GM23248 (cell line): ENCODE measurements at regions not wholly inside any gene's neighbourhood (a gene's known extent, or its start where the extent isn't known, plus 50 kb on each side); places are given as distances from the start of the nearest gene placed in this dataset.

ENCODE experiments used
- DNase-seq: peaks from one replicate; pipeline ENCODE4 v3.0.0-alpha.2; 2015
- H2AFZ ChIP-seq: fragments of 200-600 bp; sonication (generic); 2 replicates; pipeline ENCODE4 v1.6.1; 2016; ENCODE audit warnings: antibody characterized with exemption
- H3F3A ChIP-seq: fragments of 200-600 bp; sonication (generic); 2 replicates; pipeline ENCODE4 v1.6.1; 2016; ENCODE audit warnings: mild to moderate bottlenecking, antibody characterized with exemption, mixed run types; ENCODE audit not compliant: insufficient read depth
- H3K27ac ChIP-seq: fragments of 200-600 bp; sonication (generic); 2 replicates; pipeline ENCODE4 v1.5.1; 2016; ENCODE audit warnings: mild to moderate bottlenecking
- H3K27me3 ChIP-seq: fragments of 200-600 bp; sonication (generic); replicated peaks from 2 replicates; pipeline ENCODE4 v1.6.1; 2016; ENCODE audit warnings: mild to moderate bottlenecking; ENCODE audit not compliant: insufficient read depth
- H3K36me3 ChIP-seq: fragments of 200-600 bp; sonication (generic); 2 replicates; pipeline ENCODE4 v1.6.1; 2016; ENCODE audit warnings: low read depth, mild to moderate bottlenecking
- H3K4me1 ChIP-seq: fragments of 200-600 bp; sonication (generic); 2 replicates; pipeline ENCODE4 v1.6.1; 2016; ENCODE audit warnings: mild to moderate bottlenecking; ENCODE audit not compliant: insufficient read depth
- H3K4me2 ChIP-seq: fragments of 200-600 bp; sonication (generic); one replicate; pipeline ENCODE4 v1.6.1; 2016; ENCODE audit warnings: mild to moderate bottlenecking; ENCODE audit not compliant: unreplicated experiment
- H3K4me3 ChIP-seq: fragments of 200-600 bp; sonication (generic); 2 replicates; pipeline ENCODE4 v1.5.1; 2016; ENCODE audit warnings: mild to moderate bottlenecking
- H3K79me2 ChIP-seq: fragments of 200-600 bp; sonication (generic); 2 replicates; pipeline ENCODE4 v1.6.1; 2016; ENCODE audit warnings: mild to moderate bottlenecking; ENCODE audit not compliant: insufficient read depth
- H3K9ac ChIP-seq: fragments of 200-600 bp; sonication (generic); 2 replicates; pipeline ENCODE4 v1.6.1; 2016; ENCODE audit warnings: mild to moderate bottlenecking
- H3K9me2 ChIP-seq: fragments of 200-600 bp; sonication (generic); 2 replicates; pipeline ENCODE4 v1.6.1; 2016; ENCODE audit warnings: mixed run types, mild to moderate bottlenecking, moderate library complexity; ENCODE audit not compliant: insufficient read depth
- H3K9me3 ChIP-seq: fragments of 200-600 bp; sonication (generic); one replicate; pipeline ENCODE4 v1.6.1; 2017; ENCODE audit warnings: low read depth
- H4K20me1 ChIP-seq: fragments of 200-600 bp; sonication (generic); 2 replicates; pipeline ENCODE4 v1.6.0; 2016; ENCODE audit not compliant: insufficient read depth
- EZH2 ChIP-seq: fragments of 200-600 bp; sonication (generic); IDR thresholded peaks from 2 replicates; pipeline ENCODE4 v1.6.1; 2018; ENCODE audit warnings: antibody characterized with exemption, mild to moderate bottlenecking; ENCODE audit not compliant: insufficient read depth, poor library complexity, severe bottlenecking
- EZH2phosphoT487 ChIP-seq: fragments of 200-600 bp; sonication (generic); IDR thresholded peaks from 2 replicates; pipeline ENCODE4 v1.6.1; 2018; ENCODE audit warnings: antibody characterized with exemption, moderate library complexity, mild to moderate bottlenecking, low read depth; ENCODE audit not compliant: insufficient read depth
- WGBS, 2 experiments: methylation state at CpG; one replicate each; pipeline ENCODE4 v1.1.6; 2015 to 2017; ENCODE audit warnings: low lambda C conversion rate in 2 of 2, low coverage in 1 of 2; ENCODE audit errors: missing lambda C conversion rate in 2 of 2; 5-methylcytosine and 5-hydroxymethylcytosine counted together
- in situ Hi-C: fragments of 300-500 bp; cut with MboI; formaldehyde crosslinking; loops from 2 replicates; pipeline ENCODE4 v1.15.0; 2020

DNA sequence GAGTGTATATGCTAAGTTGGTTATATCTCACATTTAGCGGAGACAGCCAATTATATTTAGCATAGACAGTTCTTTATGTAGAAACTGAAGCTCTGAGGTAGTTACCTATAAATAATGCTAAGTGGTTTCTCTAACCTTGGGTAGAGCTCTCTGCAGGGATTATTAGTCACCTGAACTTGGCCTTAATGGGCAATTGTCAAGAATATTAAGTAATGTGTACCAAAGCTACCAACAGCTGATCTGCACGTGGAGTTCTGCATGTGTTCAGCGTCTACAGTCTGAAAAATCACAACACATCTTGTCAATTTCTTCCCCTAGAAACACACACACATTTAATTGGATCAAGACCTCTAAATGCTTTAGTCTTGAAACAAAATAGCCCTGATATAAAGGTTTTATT, 740.6 kb upstream of the FAM241A start:
- H3K4me2 ChIP-seq = no peak overlapping the region
- H3K9ac ChIP-seq = no peak overlapping the region
- no peaks in the 10 kb centered on the region for H3K9me2 ChIP-seq
- DNase-seq = no peak
- no peaks in the 10 kb centered on the region for H3K79me2 ChIP-seq
- WGBS, 2 experiments = 67 to 72% methylated on average over 3 of the region's 3 CpGs
- H3K9me3 ChIP-seq = no peaks in the 10 kb centered on the region
- H2AFZ ChIP-seq = no peak overlapping the region
- no peak overlapping the region for H3K27ac ChIP-seq
- no peaks in the 10 kb centered on the region for H3K36me3 ChIP-seq
- no peaks in the 10 kb centered on the region for H3K27me3 ChIP-seq
- TF ChIP-seq EZH2 = no peak
- TF ChIP-seq EZH2phosphoT487 = no peak
- no peaks in the 10 kb centered on the region for H4K20me1 ChIP-seq
- peaks cover 12% of the 10 kb centered on the region for H3K4me1 ChIP-seq
- H3K4me3 ChIP-seq = no peak overlapping the region
- in situ Hi-C loops = no loop called here
- peaks cover 12% of the 10 kb centered on the region; the same call in 1 of the 2 replicates for H3F3A ChIP-seq

DNA sequence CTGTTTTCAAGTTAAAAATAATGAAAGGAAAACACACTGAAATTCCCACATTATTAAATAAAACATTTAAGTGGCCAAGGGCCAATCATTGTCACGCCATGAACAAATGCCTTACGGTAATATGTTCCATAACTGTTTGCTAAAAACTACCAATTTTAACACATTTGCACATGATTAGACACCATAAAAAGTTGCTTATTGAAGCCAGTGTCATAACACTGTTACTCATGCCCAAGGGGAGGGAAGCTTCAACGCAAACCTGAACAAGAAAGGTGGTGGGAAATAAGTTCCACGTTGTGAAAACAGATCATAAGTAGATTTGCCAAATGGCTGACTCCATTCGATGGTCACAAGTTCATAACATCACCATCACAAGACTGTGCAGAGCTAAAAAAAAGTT, 739.3 kb upstream of the FAM241A start:
- 17 to 20% methylated on average over 5 of the region's 5 CpGs for WGBS, 2 experiments
- peak; percentile 33 for DNase-seq
- H3K36me3 ChIP-seq = no peaks in the 10 kb centered on the region
- peaks cover under 1% of the 10 kb centered on the region; the same call in 1 of the 2 replicates for H3K4me1 ChIP-seq
- H3K4me2 ChIP-seq = no peak overlapping the region
- no peak overlapping the region for H3K4me3 ChIP-seq
- no peaks in the 10 kb centered on the region for H3K27me3 ChIP-seq
- no peak overlapping the region for H3K27ac ChIP-seq
- H4K20me1 ChIP-seq = no peaks in the 10 kb centered on the region
- in situ Hi-C loops = no loop called here
- H3F3A ChIP-seq = peaks cover 4% of the 10 kb centered on the region; the same call in 1 of the 2 replicates
- no peaks in the 10 kb centered on the region for H3K79me2 ChIP-seq
- H2AFZ ChIP-seq = peak overlapping the region; percentile 65
- no peaks in the 10 kb centered on the region for H3K9me2 ChIP-seq
- H3K9me3 ChIP-seq = no peaks in the 10 kb centered on the region
- H3K9ac ChIP-seq = no peak overlapping the region
- TF ChIP-seq EZH2phosphoT487 = no peak
- no peak for TF ChIP-seq EZH2

DNA sequence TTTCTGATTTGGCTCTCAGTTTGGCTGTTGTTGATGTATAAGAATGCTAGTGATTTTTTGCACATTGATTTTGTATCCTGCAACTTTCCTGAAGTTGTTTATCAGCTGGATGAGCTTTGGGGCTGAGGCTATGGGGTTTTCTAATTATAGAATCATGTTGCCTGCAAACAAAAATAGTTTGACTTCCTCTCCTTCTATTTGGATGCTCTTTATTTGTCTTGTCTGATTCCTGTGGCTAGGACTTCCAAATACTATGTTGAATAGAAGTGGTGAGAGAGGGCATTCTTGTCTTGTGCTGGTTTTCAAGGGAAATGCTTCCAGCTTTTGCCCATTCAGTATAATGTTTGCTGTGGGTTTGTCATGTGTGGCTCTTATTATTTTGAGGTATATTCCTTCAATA, 734.7 kb upstream of the FAM241A start:
- Histone ChIP-seq H3K79me2 (no peaks in the 10 kb centered on the region), H4K20me1 (no peaks in the 10 kb centered on the region), H3K9ac (no peak overlapping the region), H2AFZ (no peak overlapping the region), H3K36me3 (no peaks in the 10 kb centered on the region), H3K27ac (no peak overlapping the region), H3K27me3 (no peaks in the 10 kb centered on the region), H3K4me1 (no peaks in the 10 kb centered on the region), H3K9me3 (no peaks in the 10 kb centered on the region), H3K9me2 (no peaks in the 10 kb centered on the region), H3K4me2 (no peak overlapping the region), H3F3A (no peaks in the 10 kb centered on the region), H3K4me3 (no peak overlapping the region)
- in situ Hi-C loops = no loop called here
- DNase-seq = no peak
- TF ChIP-seq EZH2 = no peak
- TF ChIP-seq EZH2phosphoT487 = no peak

DNA sequence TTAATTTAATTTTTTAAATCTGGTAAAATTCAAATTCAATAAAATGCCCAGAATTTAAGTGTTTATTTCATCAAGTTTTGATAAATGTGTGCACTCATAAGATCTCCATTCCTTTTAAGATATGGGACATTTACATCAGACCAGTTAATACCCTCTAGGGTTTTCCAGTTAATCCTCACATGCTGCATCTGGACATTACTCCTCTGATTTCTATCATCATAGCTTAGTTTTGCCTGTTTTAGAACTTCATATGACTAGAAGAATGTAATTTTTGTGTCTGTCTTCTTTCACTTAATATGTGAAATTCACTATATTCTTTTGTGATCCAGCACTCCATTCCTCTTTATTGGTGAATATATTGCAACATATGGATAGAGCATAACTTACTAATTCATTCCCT, 727.7 kb upstream of the FAM241A start:
- no peak overlapping the region for H3K9ac ChIP-seq
- H3F3A ChIP-seq = no peaks in the 10 kb centered on the region
- in situ Hi-C loops = no loop called here
- no peaks in the 10 kb centered on the region for H3K9me3 ChIP-seq
- no peaks in the 10 kb centered on the region for H3K9me2 ChIP-seq
- H3K27me3 ChIP-seq = no peaks in the 10 kb centered on the region
- no peak overlapping the region for H3K4me2 ChIP-seq
- H4K20me1 ChIP-seq = no peaks in the 10 kb centered on the region
- no peak overlapping the region for H3K27ac ChIP-seq
- H3K4me3 ChIP-seq = no peak overlapping the region
- no peak for DNase-seq
- H3K79me2 ChIP-seq = no peaks in the 10 kb centered on the region
- no peak for TF ChIP-seq EZH2
- no peak for TF ChIP-seq EZH2phosphoT487
- H2AFZ ChIP-seq = no peak overlapping the region
- H3K36me3 ChIP-seq = no peaks in the 10 kb centered on the region
- no peaks in the 10 kb centered on the region for H3K4me1 ChIP-seq

DNA sequence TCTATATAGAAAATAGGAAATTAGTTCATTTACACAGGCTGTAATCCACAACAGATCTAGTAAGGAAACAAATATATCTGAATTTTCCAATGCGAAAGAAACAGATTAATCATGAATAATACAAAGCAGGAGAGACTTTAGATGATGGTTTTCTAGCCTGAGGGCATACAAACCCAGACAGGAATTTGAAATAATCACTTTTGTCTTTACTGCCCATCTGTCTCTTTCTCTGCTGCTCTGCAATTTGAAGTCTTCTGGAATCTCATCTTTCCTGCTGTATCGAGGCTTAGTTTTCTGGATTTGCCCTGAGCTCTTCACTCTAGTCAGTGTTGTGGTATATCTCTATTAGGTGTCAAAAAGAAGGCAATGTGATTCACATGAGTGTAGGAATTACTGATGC, 711.8 kb upstream of the FAM241A start:
- TF ChIP-seq EZH2 (no peak), EZH2phosphoT487 (no peak)
- H3K27ac ChIP-seq = no peak overlapping the region
- no peaks in the 10 kb centered on the region for H3K9me2 ChIP-seq
- WGBS, 2 experiments = 29 to 31% methylated on average over 2 of the region's 2 CpGs
- H3K4me3 ChIP-seq = no peak overlapping the region
- no peaks in the 10 kb centered on the region for H3K27me3 ChIP-seq
- no peak overlapping the region for H3K4me2 ChIP-seq
- no peaks in the 10 kb centered on the region; the same call in 1 of the 2 replicates for H3K4me1 ChIP-seq
- no peak overlapping the region; the same call in 1 of the 2 replicates for H2AFZ ChIP-seq
- peak; percentile 5 for DNase-seq
- no peaks in the 10 kb centered on the region for H3K79me2 ChIP-seq
- H3K36me3 ChIP-seq = no peaks in the 10 kb centered on the region
- in situ Hi-C loops = no loop called here
- H4K20me1 ChIP-seq = no peaks in the 10 kb centered on the region
- H3K9ac ChIP-seq = no peak overlapping the region
- no peaks in the 10 kb centered on the region for H3K9me3 ChIP-seq
- H3F3A ChIP-seq = no peaks in the 10 kb centered on the region
